Hepatocyte (in vitro differentiated cells): ENCODE measurements at regions not wholly inside any gene's neighbourhood (a gene's known extent, or its start where the extent isn't known, plus 50 kb on each side); places are given as distances from the start of the nearest gene placed in this dataset.
A peak's percentile ranks its signal among the peaks of the same experiment; 100 is the strongest.

Source experiments
- DNase-seq: peaks from one replicate; pipeline ENCODE4 v3.0.0-alpha.2; 2016; ENCODE audit warnings: low spot score
- H2AFZ ChIP-seq: fragments of 200-600 bp; sonication (generic); 2 replicates; pipeline ENCODE4 v1.6.0; 2016; ENCODE audit warnings: antibody characterized with exemption, mild to moderate bottlenecking
- H3K27ac ChIP-seq: fragments of 200-600 bp; sonication (generic); 2 replicates; pipeline ENCODE4 v1.5.1; 2016; ENCODE audit warnings: mild to moderate bottlenecking
- H3K27me3 ChIP-seq: fragments of 200-600 bp; sonication (generic); 2 replicates; pipeline ENCODE4 v1.6.1; 2016
- H3K36me3 ChIP-seq: fragments of 200-600 bp; sonication (generic); replicated peaks from 2 replicates; pipeline ENCODE4 v1.5.1; 2016; ENCODE audit warnings: low read depth; ENCODE audit not compliant: insufficient read depth
- H3K4me1 ChIP-seq: fragments of 200-600 bp; sonication (generic); 2 replicates; pipeline ENCODE4 v1.5.1; 2016; ENCODE audit warnings: mild to moderate bottlenecking, moderate library complexity; ENCODE audit not compliant: insufficient read depth
- H3K4me2 ChIP-seq: fragments of 200-600 bp; sonication (generic); 2 replicates; pipeline ENCODE4 v1.6.0; 2016
- H3K4me3 ChIP-seq: fragments of 200-600 bp; sonication (generic); 2 replicates; pipeline ENCODE4 v1.5.1; 2016; ENCODE audit warnings: mild to moderate bottlenecking
- H3K79me2 ChIP-seq: fragments of 200-600 bp; sonication (generic); 2 replicates; pipeline ENCODE4 v1.6.0; 2017; ENCODE audit warnings: mild to moderate bottlenecking
- H3K9me2 ChIP-seq: fragments of 200-600 bp; sonication (generic); replicated peaks from 2 replicates; pipeline ENCODE4 v1.6.0; 2017; ENCODE audit warnings: mild to moderate bottlenecking; ENCODE audit not compliant: insufficient read depth
- H3K9me3 ChIP-seq: fragments of 200-600 bp; sonication (generic); 2 replicates; pipeline ENCODE4 v1.5.1; 2016; ENCODE audit warnings: low read depth, mild to moderate bottlenecking
- H4K20me1 ChIP-seq: fragments of 200-600 bp; sonication (generic); 2 replicates; pipeline ENCODE4 v1.6.0; 2016; ENCODE audit warnings: mild to moderate bottlenecking; ENCODE audit not compliant: insufficient read depth, poor library complexity, severe bottlenecking
- CTCF ChIP-seq: fragments of 200-600 bp; sonication (generic); IDR thresholded peaks from 2 replicates; pipeline ENCODE4 v1.5.1; 2016; ENCODE audit warnings: antibody characterized with exemption, mild to moderate bottlenecking; ENCODE audit not compliant: poor library complexity
- EZH2 ChIP-seq: fragments of 200-600 bp; sonication (generic); IDR thresholded peaks from 2 replicates; pipeline ENCODE4 v1.6.1; 2016; ENCODE audit warnings: antibody characterized with exemption, mild to moderate bottlenecking, borderline replicate concordance
- EZH2phosphoT487 ChIP-seq: fragments of 200-600 bp; sonication (generic); IDR thresholded peaks from one replicate; pipeline ENCODE4 v1.6.1; 2018; ENCODE audit warnings: antibody characterized with exemption, mild to moderate bottlenecking, low read depth, moderate library complexity; ENCODE audit not compliant: unreplicated experiment, severe bottlenecking
- WGBS: methylation state at CpG from one replicate; pipeline ENCODE4 v1.1.6; 2016; ENCODE audit warnings: low lambda C conversion rate; ENCODE audit errors: missing lambda C conversion rate; 5-methylcytosine and 5-hydroxymethylcytosine counted together

- peaks cover 13% of the 10 kb centered on the region for H3K27me3 ChIP-seq
- WGBS = 7% methylated on average over 6 of the region's 6 CpGs
- H4K20me1 ChIP-seq = no peaks in the 10 kb centered on the region
- DNase-seq = peak; percentile 69
- no peaks in the 10 kb centered on the region for H3K9me3 ChIP-seq
- no peak overlapping the region for H2AFZ ChIP-seq
- H3K4me1 ChIP-seq = no peaks in the 10 kb centered on the region
- H3K27ac ChIP-seq = no peak overlapping the region
- no peak overlapping the region for H3K4me2 ChIP-seq
- H3K79me2 ChIP-seq = no peaks in the 10 kb centered on the region
- TF ChIP-seq EZH2phosphoT487 (no peak), CTCF (peak; percentile 61), EZH2 (no peak)
- H3K36me3 ChIP-seq = no peaks in the 10 kb centered on the region
- no peak overlapping the region for H3K4me3 ChIP-seq
- H3K9me2 ChIP-seq = no peaks in the 10 kb centered on the region
These were observed 167.7 kb downstream of the ACTL8 start for GRCh38 chr1:17922833-17923232.

- H2AFZ ChIP-seq = no peak overlapping the region
- H3K27me3 ChIP-seq = peaks cover 16% of the 10 kb centered on the region
- WGBS = 82% methylated on average over 4 of the region's 4 CpGs
- no peaks in the 10 kb centered on the region for H3K4me1 ChIP-seq
- no peaks in the 10 kb centered on the region for H3K79me2 ChIP-seq
- H3K36me3 ChIP-seq = no peaks in the 10 kb centered on the region
- H4K20me1 ChIP-seq = no peaks in the 10 kb centered on the region
- TF ChIP-seq CTCF (no peak), EZH2 (no peak)
- no peak for DNase-seq
- H3K27ac ChIP-seq = no peak overlapping the region
- no peaks in the 10 kb centered on the region for H3K9me2 ChIP-seq
- H3K4me2 ChIP-seq = no peak overlapping the region
- H3K9me3 ChIP-seq = no peaks in the 10 kb centered on the region
- no peak overlapping the region for H3K4me3 ChIP-seq
These were observed 168.5 kb downstream of the ACTL8 start for GRCh38 chr1:17923666-17924065.

GRCh38 chr1:17924578-17924977, 169.4 kb downstream of the ACTL8 start:
- no peaks in the 10 kb centered on the region for H4K20me1 ChIP-seq
- peaks cover 23% of the 10 kb centered on the region for H3K27me3 ChIP-seq
- no peak overlapping the region for H3K4me2 ChIP-seq
- H3K9me3 ChIP-seq = no peaks in the 10 kb centered on the region
- H2AFZ ChIP-seq = no peak overlapping the region
- H3K36me3 ChIP-seq = no peaks in the 10 kb centered on the region
- H3K4me1 ChIP-seq = no peaks in the 10 kb centered on the region
- H3K9me2 ChIP-seq = no peaks in the 10 kb centered on the region
- no peak overlapping the region for H3K4me3 ChIP-seq
- H3K27ac ChIP-seq = no peak overlapping the region
- no peaks in the 10 kb centered on the region for H3K79me2 ChIP-seq
- TF ChIP-seq EZH2phosphoT487 (no peak), CTCF (no peak), EZH2 (no peak)
- no peak for DNase-seq
